OCI-LY3 (cell line): ENCODE measurements at regions not wholly inside any gene's neighbourhood (a gene's known extent, or its start where the extent isn't known, plus 50 kb on each side); places are given as distances from the start of the nearest gene placed in this dataset.

Experiments used
- EZH2phosphoT487 ChIP-seq: fragments of 200-600 bp; shearing (Covaris generic); IDR thresholded peaks from 2 replicates; pipeline ENCODE4 v1.6.1; 2018; ENCODE audit warnings: antibody characterized with exemption, mixed run types, low read depth
- TF ChIP-seq, protein P1 (sequence below): fragments of 200-600, 300-600 bp; sonication (generic); IDR thresholded peaks from 2 replicates; pipeline ENCODE4 v1.5.1; 2014; ENCODE audit warnings: antibody characterized with exemption, low read length, low read depth

DNA sequence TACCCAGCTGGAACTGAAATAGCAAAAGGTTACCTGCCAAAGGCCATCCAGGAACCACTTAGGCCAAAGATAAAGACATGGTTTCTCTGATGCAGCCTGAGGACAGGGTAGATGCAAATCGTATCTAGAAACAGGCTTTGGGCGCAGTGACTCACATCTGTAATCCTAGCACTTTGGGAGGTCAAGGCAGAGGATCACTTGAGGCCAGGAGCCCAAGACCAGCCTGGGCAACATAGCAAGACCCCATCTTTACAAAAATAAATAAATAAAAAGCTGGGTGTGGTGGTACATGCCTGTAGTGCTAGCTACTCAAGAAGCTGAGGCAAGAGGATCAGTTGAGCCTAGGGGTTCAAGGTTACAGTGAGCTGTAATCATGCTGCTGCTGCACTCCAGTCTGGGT is 52.9 kb upstream of the RNF144B start:
- TF ChIP-seq, protein P1, sequence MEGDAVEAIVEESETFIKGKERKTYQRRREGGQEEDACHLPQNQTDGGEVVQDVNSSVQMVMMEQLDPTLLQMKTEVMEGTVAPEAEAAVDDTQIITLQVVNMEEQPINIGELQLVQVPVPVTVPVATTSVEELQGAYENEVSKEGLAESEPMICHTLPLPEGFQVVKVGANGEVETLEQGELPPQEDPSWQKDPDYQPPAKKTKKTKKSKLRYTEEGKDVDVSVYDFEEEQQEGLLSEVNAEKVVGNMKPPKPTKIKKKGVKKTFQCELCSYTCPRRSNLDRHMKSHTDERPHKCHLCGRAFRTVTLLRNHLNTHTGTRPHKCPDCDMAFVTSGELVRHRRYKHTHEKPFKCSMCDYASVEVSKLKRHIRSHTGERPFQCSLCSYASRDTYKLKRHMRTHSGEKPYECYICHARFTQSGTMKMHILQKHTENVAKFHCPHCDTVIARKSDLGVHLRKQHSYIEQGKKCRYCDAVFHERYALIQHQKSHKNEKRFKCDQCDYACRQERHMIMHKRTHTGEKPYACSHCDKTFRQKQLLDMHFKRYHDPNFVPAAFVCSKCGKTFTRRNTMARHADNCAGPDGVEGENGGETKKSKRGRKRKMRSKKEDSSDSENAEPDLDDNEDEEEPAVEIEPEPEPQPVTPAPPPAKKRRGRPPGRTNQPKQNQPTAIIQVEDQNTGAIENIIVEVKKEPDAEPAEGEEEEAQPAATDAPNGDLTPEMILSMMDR = no peak
- TF ChIP-seq EZH2phosphoT487 = no peak
